Colonic mucosa (tissue), 4 donors: ENCODE measurements at regions not wholly inside any gene's neighbourhood (a gene's known extent, or its start where the extent isn't known, plus 50 kb on each side); places are given as distances from the start of the nearest gene placed in this dataset.

Source experiments
- DNase-seq: peaks from one replicate; pipeline ENCODE4 v3.0.0-alpha.2; 2020
- H3K27ac ChIP-seq: fragments of 200-600 bp; one replicate; pipeline ENCODE4 v1.8.0; 2021
- H3K27me3 ChIP-seq: fragments of 200-600 bp; one replicate; pipeline ENCODE4 v1.8.0; 2021
- H3K36me3 ChIP-seq: fragments of 200-600 bp; one replicate; pipeline ENCODE4 v1.8.0; 2021
- H3K4me1 ChIP-seq: fragments of 200-600 bp; one replicate; pipeline ENCODE4 v1.8.0; 2021; ENCODE audit warnings: mild to moderate bottlenecking
- H3K4me3 ChIP-seq: fragments of 200-600 bp; one replicate; pipeline ENCODE4 v1.8.0; 2021
- H3K9ac ChIP-seq, 2 donors: one replicate each; pipeline ENCODE4 v1.7.0; 2013; ENCODE audit warnings: control low read depth in 2 of 2, low read depth in 2 of 2, low read length in 2 of 2
- H3K9me3 ChIP-seq: fragments of 200-600 bp; one replicate; pipeline ENCODE4 v1.8.0; 2021
- CTCF ChIP-seq: fragments of 200-600 bp; IDR thresholded peaks from one replicate; pipeline ENCODE4 v1.8.0; 2022; ENCODE audit warnings: antibody characterized with exemption, mild to moderate bottlenecking
- intact Hi-C: fragments of 100-400 bp; cut with DNase I; formaldehyde crosslinking; loops from one replicate; pipeline ENCODE4 v1.14.1; 2022
- donor health status: healthy.
- donor health status: DM: no; HTN: no; CAD: no.
- donor health status: DM: no; HTN: no; CAD: no.

DNA sequence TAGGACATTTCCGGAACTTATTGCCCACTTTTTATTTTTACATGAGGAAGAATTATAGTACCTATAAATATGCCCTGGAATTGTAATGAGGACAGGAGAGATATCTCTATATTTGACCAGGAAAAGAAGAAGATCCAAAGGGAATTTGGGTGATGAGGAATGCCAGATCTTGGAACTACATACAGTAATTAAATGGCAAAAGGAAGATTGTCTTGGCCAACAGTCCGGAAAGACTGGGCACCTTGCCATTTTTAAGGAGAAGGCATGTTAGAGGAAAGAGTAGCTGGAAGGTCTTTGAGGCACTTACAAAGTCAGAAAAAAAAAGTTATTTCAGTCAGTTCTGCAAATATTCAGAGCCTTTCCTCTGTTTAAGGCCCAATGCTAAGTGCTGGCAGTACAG is 616.4 kb downstream of the MED13L start:
- no peak for DNase-seq
- Histone ChIP-seq H3K4me3 (no peak overlapping the region), H3K9ac (no peak overlapping the region), H3K27ac (no peak overlapping the region), H3K36me3 (no peaks in the 10 kb centered on the region), H3K9me3 (no peaks in the 10 kb centered on the region), H3K4me1 (no peaks in the 10 kb centered on the region), H3K27me3 (no peaks in the 10 kb centered on the region)
- TF ChIP-seq CTCF, result no peak
- intact Hi-C loops, result no loop called here

DNA sequence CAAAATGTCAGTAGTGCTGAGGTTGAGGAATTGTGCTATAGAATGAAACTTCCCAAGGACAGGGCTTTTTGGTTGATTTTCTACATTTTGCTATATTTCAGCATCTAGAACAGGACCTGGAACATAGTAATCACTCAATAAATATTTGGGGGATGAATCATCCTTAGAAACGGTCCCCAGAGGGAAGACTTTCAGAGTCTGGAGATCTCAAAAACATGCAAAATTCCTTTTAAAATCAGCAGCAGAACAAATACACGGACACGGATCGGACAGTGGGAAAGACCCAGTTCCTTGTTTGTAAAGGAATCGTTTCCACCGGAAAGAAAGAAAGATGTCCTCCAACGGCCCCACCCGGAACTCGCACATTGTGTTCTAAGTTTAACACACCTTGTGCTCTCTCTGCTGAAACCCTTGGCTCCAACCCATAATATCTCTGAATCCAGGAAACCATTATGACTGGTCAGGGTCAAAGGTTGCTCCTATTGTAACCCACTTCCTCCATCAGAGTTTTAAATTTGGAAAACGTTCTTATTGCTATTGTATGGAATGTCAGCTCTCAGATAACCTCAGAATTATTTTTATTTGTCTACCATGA is 617.2 kb downstream of the MED13L start:
- Histone ChIP-seq H3K36me3 (no peaks in the 10 kb centered on the region), H3K27me3 (no peaks in the 10 kb centered on the region), H3K9ac (no peak overlapping the region), H3K4me3 (no peak overlapping the region), H3K9me3 (no peaks in the 10 kb centered on the region), H3K4me1 (no peaks in the 10 kb centered on the region), H3K27ac (no peak overlapping the region)
- intact Hi-C loops, result no loop called here
- peak; percentile 66 for DNase-seq
- TF ChIP-seq CTCF, result no peak

DNA sequence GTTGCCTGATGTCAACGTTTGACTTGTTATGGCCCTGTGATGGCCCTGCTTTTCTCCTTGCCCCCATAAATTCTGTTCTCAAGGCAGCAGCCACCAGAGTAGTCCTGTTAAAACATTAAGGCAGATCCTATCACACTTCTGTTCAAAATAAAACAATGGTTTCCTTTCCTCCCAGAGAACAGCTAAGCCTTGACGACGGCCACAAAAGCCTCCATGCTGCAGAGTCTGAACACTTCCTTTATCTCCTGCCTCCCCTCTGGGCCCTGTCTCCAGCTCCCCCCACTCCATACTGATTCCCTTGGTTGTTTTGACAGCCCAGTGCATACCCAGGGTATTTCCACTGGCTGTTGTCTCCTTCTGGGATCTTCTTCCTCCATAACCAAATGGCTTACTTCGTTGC is 618.1 kb downstream of the MED13L start:
- Histone ChIP-seq H3K9ac (no peak overlapping the region), H3K27me3 (no peaks in the 10 kb centered on the region), H3K4me1 (no peaks in the 10 kb centered on the region), H3K27ac (no peak overlapping the region), H3K9me3 (no peaks in the 10 kb centered on the region), H3K4me3 (no peak overlapping the region), H3K36me3 (no peaks in the 10 kb centered on the region)
- intact Hi-C loops, result no loop called here
- TF ChIP-seq CTCF, result no peak
- no peak for DNase-seq

DNA sequence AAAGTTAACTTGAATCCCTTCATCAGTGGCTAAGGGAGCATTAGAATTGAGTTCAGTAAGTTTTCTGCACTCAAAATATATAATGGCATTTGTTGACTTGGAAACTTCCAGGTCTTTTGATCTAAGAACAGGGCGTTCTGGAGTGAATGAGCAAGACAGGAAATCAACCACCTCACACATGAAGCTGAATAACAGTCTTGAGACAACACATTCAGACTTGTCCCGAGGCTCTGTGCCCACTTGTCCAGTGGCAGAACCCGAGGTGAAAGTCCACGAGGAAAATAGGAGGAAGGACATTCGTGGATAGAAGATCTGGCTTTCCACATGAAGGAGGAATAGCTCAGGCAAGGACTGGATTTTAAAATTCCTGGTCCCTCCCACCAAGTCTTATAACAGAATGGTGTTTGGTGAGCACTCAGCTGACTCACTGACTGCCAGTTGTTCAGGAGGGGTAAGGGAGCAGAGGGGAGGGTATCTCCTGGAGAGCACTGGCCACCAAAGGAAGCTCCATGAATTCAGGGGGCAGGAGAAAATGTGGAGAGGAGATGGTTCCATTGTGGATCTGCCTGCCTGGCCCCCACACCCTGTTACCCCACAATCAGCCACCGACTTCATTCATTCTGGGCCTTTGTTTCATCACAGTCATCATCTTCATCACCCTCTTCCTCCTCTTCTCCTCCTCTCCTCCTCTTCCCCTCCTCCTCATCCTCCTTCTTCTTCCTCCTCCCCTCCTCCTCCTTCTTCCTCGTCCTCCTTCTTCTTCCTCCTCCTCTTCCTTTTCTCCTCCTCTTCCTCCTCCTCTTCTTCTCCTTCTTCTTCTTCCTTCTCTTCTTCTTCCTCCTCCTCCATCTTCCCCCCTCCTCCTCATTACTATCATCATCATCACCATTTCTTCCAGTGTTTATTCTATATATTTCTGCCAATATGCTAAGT is 620.1 kb downstream of the MED13L start:
- Histone ChIP-seq H3K4me1 (no peaks in the 10 kb centered on the region), H3K36me3 (no peaks in the 10 kb centered on the region), H3K27ac (no peak overlapping the region), H3K9me3 (no peaks in the 10 kb centered on the region), H3K4me3 (no peak overlapping the region), H3K9ac (no peak overlapping the region), H3K27me3 (no peaks in the 10 kb centered on the region)
- TF ChIP-seq CTCF, result no peak
- DNase-seq, result no peak
- intact Hi-C loops, result no loop called here

- Histone ChIP-seq H3K27me3 (no peaks in the 10 kb centered on the region), H3K4me1 (no peaks in the 10 kb centered on the region), H3K9ac (no peak overlapping the region), H3K36me3 (no peaks in the 10 kb centered on the region), H3K27ac (no peak overlapping the region), H3K4me3 (no peak overlapping the region), H3K9me3 (no peaks in the 10 kb centered on the region)
- TF ChIP-seq CTCF, result no peak
- intact Hi-C loops, result no loop called here
- no peak for DNase-seq
These were observed 627.5 kb downstream of the MED13L start for GRCh38 chr12:115650026-115650425.
